ENCODE measurements at regions not wholly inside any gene's neighbourhood (a gene's known extent, or its start where the extent isn't known, plus 50 kb on each side); places are given as distances from the start of the nearest gene placed in this dataset.

GRCh38 chr6:28741363-28741762 is 182.4 kb downstream of the TRIM27 start:
- no peak for DNase-seq

DNA sequence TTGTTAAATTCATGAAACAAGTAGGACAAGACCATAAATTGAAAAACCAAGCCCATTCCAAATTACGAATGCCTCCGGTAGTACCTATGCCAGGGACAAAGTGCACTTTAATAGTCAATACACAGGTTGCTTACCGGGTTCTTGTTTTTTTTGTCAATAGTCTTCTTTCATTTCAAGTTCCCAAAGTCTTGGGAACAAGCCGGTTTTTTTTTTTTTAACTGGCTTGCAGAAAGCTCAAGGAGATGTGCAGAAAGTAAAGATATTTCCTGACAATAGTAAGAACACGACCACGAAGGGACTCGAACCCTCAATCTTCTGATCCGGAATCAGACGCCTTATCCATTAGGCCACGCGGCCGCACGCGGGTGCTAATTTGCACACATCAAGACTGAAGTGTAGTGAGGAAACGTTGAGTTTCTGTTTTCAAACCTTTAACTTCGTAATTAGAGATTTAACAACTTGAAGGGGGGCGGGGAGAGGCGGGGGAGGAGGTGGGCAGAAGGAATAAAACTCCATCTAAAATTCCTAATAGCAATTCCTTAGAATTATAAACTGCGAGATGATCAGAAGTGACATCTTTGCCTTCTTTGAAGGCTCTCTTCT is 181.0 kb downstream of the TRIM27 start:
- peak; percentile 36 for DNase-seq

GRCh38 chr6:28743271-28743789 is 180.5 kb downstream of the TRIM27 start:
- no peak for DNase-seq

DNA sequence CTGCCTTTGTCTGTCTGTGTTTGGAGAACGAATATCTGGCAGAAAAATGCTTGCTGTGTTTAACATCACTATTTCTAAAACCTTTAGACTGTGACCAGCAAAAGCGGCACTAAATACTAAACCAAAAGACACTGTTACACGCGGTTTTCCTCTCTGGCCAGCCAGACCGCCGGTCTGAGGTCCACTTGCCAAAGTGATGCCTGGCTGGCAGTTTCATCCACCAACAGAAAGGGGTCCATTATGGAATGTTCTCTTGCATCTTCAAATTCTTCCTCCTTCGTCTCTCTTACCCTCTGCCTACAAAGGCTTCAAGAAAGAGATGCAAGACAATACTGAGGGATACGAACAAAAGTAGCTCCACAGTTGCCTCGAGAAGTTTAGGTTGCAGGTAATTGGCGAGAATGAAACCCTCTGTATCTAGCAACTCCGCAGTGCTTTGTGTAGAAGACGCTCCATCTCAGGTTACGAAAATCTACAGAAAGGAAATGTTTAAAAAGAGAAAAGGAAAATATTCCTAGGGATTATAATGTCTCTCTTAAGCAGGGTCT is 176.6 kb downstream of the TRIM27 start:
- no peak for DNase-seq

- DNase-seq: peak; percentile 66
Observed at GRCh38 chr6:28747631-28748157, 176.1 kb downstream of the TRIM27 start.

- DNase-seq: no peak
Observed at GRCh38 chr6:28748192-28748591, 175.6 kb downstream of the TRIM27 start.

- DNase-seq: no peak
Observed at GRCh38 chr6:28750926-28751458, 172.8 kb downstream of the TRIM27 start.

DNA sequence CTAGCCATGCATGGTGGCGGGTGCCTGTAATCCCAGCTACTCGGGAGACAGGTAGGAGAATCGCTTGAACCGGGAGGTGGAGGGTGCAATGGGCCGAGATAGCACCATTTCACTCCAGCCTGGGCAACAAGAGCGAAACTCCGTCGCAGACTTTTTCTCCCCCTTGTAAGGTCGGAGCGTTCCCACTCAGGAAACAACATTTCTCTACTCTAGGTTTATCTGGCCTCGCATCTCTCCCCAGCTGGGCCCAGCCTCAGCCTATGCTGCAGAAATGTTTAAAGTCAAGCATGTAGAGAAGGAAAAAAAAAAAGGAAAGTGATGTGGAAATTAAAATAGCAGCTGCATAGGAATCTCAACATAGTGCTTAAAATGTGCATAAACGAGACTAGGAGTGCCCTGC is 172.3 kb downstream of the TRIM27 start:
- DNase-seq: no peak

GRCh38 chr6:28751963-28752350 is 171.8 kb downstream of the TRIM27 start:
- DNase-seq: no peak

GRCh38 chr6:28757429-28758045 is 166.2 kb downstream of the TRIM27 start:
- no peak for DNase-seq

DNA sequence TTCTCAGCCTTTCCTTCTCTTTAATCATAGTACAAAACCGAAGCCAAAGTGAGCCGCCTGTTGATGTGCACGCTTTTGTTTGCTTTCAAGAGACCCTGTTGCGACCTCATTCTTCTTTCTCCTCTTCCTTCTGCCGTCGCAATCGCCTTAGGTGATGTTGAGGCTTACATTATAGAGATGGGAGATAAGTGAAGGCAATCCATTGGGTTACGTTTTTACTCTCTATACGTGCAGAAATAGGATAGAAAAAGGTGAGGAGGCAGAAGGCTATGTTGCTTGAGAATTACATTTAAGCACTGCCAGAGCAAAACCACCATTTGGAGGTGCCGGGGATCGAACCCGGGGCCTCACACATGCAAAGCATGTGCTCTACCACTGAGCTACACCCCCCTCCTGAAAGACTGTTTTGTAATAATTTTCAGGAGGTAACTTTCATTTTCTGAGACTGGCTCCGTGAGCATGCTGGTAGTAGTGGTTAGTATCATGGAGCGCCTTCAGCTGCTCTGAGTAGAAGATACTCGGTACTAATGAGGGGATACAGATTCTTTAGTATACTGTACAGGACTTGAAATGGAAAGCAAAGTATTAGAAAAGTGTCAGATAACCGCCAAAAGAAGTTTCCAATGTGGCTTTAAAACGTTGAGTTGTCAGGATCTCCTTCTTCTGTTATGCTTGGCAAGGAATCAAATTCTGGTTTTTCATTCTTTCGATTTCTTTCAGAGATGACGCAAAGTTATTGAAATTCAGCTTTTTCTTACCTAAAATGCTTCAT is 165.6 kb downstream of the TRIM27 start:
- peak; percentile 5 for DNase-seq

- DNase-seq: no peak
Observed at GRCh38 chr6:28758818-28759235, 165.0 kb downstream of the TRIM27 start.

- no peak for DNase-seq
Observed at GRCh38 chr6:28764014-28764723, 159.6 kb downstream of the TRIM27 start.

- no peak for DNase-seq
Observed at GRCh38 chr6:28764761-28765282, 159.0 kb downstream of the TRIM27 start.

DNA sequence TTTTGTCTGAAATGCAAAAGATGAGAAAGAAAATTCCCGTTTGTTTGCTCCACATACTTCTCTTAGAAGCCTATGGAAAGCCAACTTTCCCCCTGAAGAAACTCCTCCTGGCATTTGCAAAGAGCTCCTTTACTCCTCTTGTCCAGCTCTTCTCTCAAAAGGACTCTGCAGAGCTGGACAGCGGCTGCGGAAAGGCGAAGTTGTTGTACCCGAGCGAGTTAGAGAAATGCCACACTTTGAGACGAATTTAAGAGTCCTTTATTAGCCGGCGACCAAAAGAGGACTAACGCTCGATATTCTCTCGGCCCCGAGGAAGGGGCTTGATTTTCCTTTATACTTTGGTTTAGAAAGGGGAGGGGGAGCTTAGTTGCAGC is 157.8 kb downstream of the TRIM27 start:
- DNase-seq: no peak

DNA sequence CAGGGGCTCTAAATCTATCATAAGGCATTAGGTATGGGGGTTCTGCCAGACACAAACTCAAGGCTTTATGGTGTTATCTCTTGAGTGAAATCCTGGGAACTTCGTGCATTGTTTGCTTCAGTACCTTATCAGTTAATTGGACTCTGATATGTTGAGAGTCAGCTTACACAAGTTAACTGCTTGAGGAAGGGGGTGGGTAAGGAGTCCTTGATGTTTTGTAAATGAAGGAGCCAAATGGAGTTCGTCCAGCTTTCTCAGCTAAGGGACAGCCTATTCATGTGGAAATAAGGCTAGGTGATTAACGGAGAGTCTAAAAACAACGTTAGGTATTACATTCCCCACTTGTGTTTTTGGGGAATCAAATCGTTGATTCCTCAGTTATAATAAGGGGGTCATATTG is 157.4 kb downstream of the TRIM27 start:
- DNase-seq: no peak

- DNase-seq: no peak
Observed at GRCh38 chr6:28767133-28767532, 156.7 kb downstream of the TRIM27 start.

DNA sequence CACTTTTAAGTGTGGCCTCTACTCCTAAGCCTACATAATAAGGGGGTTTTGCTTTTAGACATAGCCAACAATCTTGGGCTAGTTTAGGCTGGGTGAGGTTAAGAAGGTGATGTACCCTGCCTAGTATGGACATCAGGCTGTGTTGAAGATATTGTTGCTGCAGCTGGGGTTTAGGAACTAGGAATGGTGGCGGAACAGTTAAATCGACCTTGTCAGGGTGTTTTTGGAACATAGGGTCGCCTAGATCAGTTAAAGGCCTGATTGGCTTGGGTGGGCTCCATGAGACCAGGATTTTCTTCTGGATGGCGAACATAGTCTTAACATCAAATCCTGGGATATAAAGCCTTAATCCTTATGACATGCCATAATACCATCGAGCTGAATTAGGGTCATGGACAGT is 156.1 kb downstream of the TRIM27 start:
- no peak for DNase-seq

- DNase-seq: no peak
Observed at GRCh38 chr6:28768187-28768913, 155.4 kb downstream of the TRIM27 start.

- DNase-seq: no peak
Observed at GRCh38 chr6:28769626-28770402, 154.0 kb downstream of the TRIM27 start.

- DNase-seq: no peak
Observed at GRCh38 chr6:28770732-28771131, 153.1 kb downstream of the TRIM27 start.

All from NCI-H446 treated with DMSO at 0.1 percent for 48 hours (cell line).